ENCODE measurements at regions not wholly inside any gene's neighbourhood (a gene's known extent, or its start where the extent isn't known, plus 50 kb on each side); places are given as distances from the start of the nearest gene placed in this dataset.

GRCh38 chr6:113306552-113307145, 550.5 kb upstream of the MARCKS start:
- TF ChIP-seq POLR2AphosphoS5 (IDR thresholded peaks at IDR 0.05; ENCODE audit: borderline replicate concordance, low read depth, low read length) (no peak), EZH2 (IDR thresholded peaks at IDR 0.05) (no peak)

All from SK-N-MC (cell line).